ENCODE measurements at regions not wholly inside any gene's neighbourhood (a gene's known extent, or its start where the extent isn't known, plus 50 kb on each side); places are given as distances from the start of the nearest gene placed in this dataset.

- no peak for TF ChIP-seq CTCF (IDR thresholded peaks at IDR 0.05; ENCODE audit: extremely low read depth, missing control alignments)
- DNase-seq (ENCODE audit: low spot score) = no peak
These were observed 450.9 kb downstream of the PCDH10 start for GRCh38 chr4:133600008-133600407.

- no peak for DNase-seq (ENCODE audit: low spot score)
- no peak for TF ChIP-seq CTCF (IDR thresholded peaks at IDR 0.05; ENCODE audit: extremely low read depth, missing control alignments)
These were observed 449.7 kb downstream of the PCDH10 start for GRCh38 chr4:133598779-133599178.

- no peak for TF ChIP-seq CTCF (IDR thresholded peaks at IDR 0.05; ENCODE audit: extremely low read depth, missing control alignments)
These were observed 448.2 kb downstream of the PCDH10 start for GRCh38 chr4:133597251-133597650.

GRCh38 chr4:133596459-133596858, 447.4 kb downstream of the PCDH10 start:
- TF ChIP-seq CTCF (IDR thresholded peaks at IDR 0.05; ENCODE audit: extremely low read depth, missing control alignments) = no peak
- no peak for DNase-seq (ENCODE audit: low spot score)

More at GRCh38 chr4:133597251-133597650, 448.2 kb downstream of the PCDH10 start:
- DNase-seq (ENCODE audit: low spot score) = no peak

GRCh38 chr4:133594390-133595207, 445.5 kb downstream of the PCDH10 start:
- no peak for DNase-seq (ENCODE audit: low spot score)
- no peak for TF ChIP-seq CTCF (IDR thresholded peaks at IDR 0.05; ENCODE audit: extremely low read depth, missing control alignments)

GRCh38 chr4:133593764-133594163, 444.7 kb downstream of the PCDH10 start:
- no peak for DNase-seq (ENCODE audit: low spot score)
- TF ChIP-seq CTCF (IDR thresholded peaks at IDR 0.05; ENCODE audit: extremely low read depth, missing control alignments) = no peak

GRCh38 chr4:133592591-133592990, 443.5 kb downstream of the PCDH10 start:
- TF ChIP-seq CTCF (IDR thresholded peaks at IDR 0.05; ENCODE audit: extremely low read depth, missing control alignments) = no peak
- no peak for DNase-seq (ENCODE audit: low spot score)

Measured in GM20000 (cell line).